ENCODE measurements at regions not wholly inside any gene's neighbourhood (a gene's known extent, or its start where the extent isn't known, plus 50 kb on each side); places are given as distances from the start of the nearest gene placed in this dataset.
"Not testable (repeated sequence)": the region's sequence is repeated elsewhere in the genome, so short reads cannot be mapped to it uniquely, and the experiment has no call there.

DNA sequence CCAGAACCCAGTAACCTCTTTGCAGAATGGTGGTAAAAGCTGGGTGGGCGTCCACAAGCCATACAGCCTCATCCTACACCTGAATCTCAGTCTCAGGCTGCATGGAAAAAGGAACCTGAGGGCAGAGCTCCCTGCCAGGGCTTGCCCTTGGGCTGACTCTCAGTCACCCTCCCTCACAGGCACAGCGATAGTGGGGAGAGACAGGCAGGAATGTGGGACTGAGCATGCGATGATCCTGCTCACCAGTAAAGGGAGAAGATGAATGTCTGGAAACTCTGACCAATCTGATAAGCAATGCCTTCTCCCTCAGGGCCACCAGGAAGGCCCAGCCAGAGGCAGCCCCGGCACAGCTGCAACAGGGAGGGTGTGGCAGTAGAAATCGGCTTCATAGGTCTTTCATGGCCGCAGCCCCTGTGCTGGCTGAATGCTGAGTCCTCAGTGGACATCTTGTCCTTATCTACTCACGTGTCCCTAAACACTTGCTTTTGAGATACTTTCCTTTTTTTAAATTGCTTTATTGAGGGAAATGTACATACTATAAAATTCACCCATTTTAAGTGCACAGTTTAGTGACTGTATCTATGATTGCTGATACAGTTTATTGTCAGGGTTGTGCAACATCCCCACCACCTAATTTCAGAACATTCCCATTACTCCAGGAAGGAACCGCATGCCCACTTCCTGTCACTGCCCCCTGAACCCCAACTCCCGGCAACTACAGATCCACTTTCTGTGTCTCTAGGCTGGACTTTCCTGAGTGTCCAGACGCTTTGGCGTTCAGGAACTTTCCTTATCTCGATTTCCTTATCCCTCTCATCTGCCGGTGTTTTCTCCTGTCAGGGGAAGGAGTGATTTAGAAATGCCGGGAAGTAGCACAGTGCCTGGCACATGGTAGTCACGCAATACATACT, 258.1 kb downstream of the PCNX1 start:
- Histone ChIP-seq H3K27me3 (replicated peaks; ENCODE audit: insufficient read depth) (no peaks in the 10 kb centered on the region), H3K36me3 (no peaks in the 10 kb centered on the region), H3K9me3 (peaks cover 4% of the 10 kb centered on the region), H3K27ac (no peak overlapping the region), H3K4me1 (ENCODE audit: control insufficient read depth in 1 of 2, low read depth in 2 of 2) (no peaks in the 10 kb centered on the region), H3K4me3 (no peak overlapping the region)
- DNase-seq (ENCODE audit: low spot score), result no peak
- no peak for ATAC-seq (ENCODE audit: insufficient number of reproducible peaks, low FRiP score, low read depth)
- no peak for TF ChIP-seq CTCF (IDR thresholded peaks at IDR 0.05)

DNA sequence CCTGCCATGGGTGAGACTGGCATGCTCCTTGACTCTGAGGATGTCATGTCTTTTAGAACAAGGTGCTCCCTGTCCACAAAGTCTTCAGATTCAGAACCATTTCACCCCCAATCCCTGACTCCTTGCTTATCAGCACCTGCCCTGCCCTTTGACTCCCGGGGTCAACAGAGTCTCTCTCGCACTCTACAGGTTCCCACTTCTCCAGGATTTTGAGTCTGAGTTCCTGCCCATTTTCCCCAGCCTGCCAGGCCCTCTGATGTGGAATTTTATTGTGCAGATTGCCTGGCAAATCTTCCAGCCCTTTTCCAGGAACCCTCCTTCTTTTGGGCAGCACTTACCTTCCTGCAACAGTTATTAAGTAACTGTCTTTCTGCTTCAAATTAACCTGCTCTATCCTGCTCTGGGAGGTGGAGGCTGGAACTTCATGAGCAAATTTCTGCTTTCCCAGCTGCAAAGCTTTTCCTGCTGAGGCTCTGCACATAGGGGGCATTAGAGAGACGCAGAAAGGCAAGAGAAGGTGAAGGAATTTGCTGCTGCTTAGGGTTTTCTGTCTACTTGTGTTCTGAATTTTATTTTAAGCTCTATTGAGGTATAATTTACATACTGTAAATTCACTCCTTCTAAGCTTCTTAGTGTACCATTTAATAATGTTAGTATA, 259.1 kb downstream of the PCNX1 start:
- H3K4me3 ChIP-seq, result no peak overlapping the region

GRCh38 chr14:71167325-71167950, 260.2 kb downstream of the PCNX1 start:
- not testable (repeated sequence) for DNase-seq (ENCODE audit: low spot score); H3K4me1 ChIP-seq (ENCODE audit: control insufficient read depth in 1 of 2, low read depth in 2 of 2)

More for the DNA sequence above, 259.1 kb downstream of the PCNX1 start:
- Histone ChIP-seq H3K27me3 (replicated peaks; ENCODE audit: insufficient read depth) (no peaks in the 10 kb centered on the region), H3K9me3 (no peaks in the 10 kb centered on the region), H3K27ac (no peak overlapping the region), H3K36me3 (no peaks in the 10 kb centered on the region), H3K4me1 (ENCODE audit: control insufficient read depth in 1 of 2, low read depth in 2 of 2) (no peaks in the 10 kb centered on the region)
- ATAC-seq (ENCODE audit: insufficient number of reproducible peaks, low FRiP score, low read depth) (peak; percentile 12), DNase-seq (ENCODE audit: low spot score) (no peak)
- TF ChIP-seq CTCF (IDR thresholded peaks at IDR 0.05), result peak; percentile 52

DNA sequence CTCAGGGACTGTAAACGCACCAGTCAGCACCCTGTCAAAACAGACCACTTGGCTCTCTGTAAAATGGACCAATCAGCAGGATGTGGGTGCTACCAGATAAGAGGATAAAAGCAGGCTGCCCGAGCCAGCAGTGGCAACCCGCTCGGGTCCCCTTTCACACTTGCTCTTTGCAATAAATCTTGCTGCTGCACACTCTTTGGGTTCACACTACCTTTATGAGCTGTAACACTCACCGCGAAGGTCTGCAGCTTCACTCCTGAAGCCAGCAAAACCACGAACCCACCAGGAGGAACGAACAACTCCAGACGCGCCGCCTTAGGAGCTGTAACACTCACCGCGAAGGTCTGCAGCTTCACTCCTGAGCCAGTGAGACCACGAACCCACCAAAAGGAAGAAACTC, 260.9 kb downstream of the PCNX1 start:
- H3K9me3 ChIP-seq; H3K36me3 ChIP-seq; ATAC-seq (ENCODE audit: insufficient number of reproducible peaks, low FRiP score, low read depth); H3K4me1 ChIP-seq (ENCODE audit: control insufficient read depth in 1 of 2, low read depth in 2 of 2); H3K27ac ChIP-seq; DNase-seq (ENCODE audit: low spot score); H3K27me3 ChIP-seq (replicated peaks; ENCODE audit: insufficient read depth); H3K4me3 ChIP-seq: not testable (repeated sequence)

More at GRCh38 chr14:71167325-71167950, 260.2 kb downstream of the PCNX1 start:
- not testable (repeated sequence) for H3K27ac ChIP-seq; H3K4me3 ChIP-seq; ATAC-seq (ENCODE audit: insufficient number of reproducible peaks, low FRiP score, low read depth); H3K36me3 ChIP-seq; H3K27me3 ChIP-seq (replicated peaks; ENCODE audit: insufficient read depth); H3K9me3 ChIP-seq

- H3K4me1 ChIP-seq (ENCODE audit: control insufficient read depth in 1 of 2, low read depth in 2 of 2), result no peaks in the 10 kb centered on the region
- H3K36me3 ChIP-seq, result no peaks in the 10 kb centered on the region
- no peak overlapping the region for H3K27ac ChIP-seq
- ATAC-seq (ENCODE audit: insufficient number of reproducible peaks, low FRiP score, low read depth) (no peak), DNase-seq (ENCODE audit: low spot score) (no peak)
- no peaks in the 10 kb centered on the region for H3K27me3 ChIP-seq (replicated peaks; ENCODE audit: insufficient read depth)
- no peak for TF ChIP-seq CTCF (IDR thresholded peaks at IDR 0.05)
- H3K4me3 ChIP-seq, result no peak overlapping the region
- no peaks in the 10 kb centered on the region for H3K9me3 ChIP-seq
Observed at GRCh38 chr14:71168564-71169427, 261.5 kb downstream of the PCNX1 start.
